ENCODE measurements at regions not wholly inside any gene's neighbourhood (a gene's known extent, or its start where the extent isn't known, plus 50 kb on each side); places are given as distances from the start of the nearest gene placed in this dataset.
"Not testable (repeated sequence)": the region's sequence is repeated elsewhere in the genome, so short reads cannot be mapped to it uniquely, and the experiment has no call there.

- no peak for DNase-seq (ENCODE audit: low read depth)
- H3K4me3 ChIP-seq (ENCODE audit: low read depth, low read length): no peak overlapping the region
- TF ChIP-seq POLR2A (IDR thresholded peaks at IDR 0.05; ENCODE audit: extremely low read depth, insufficient read length) (no peak), MYC (IDR thresholded peaks at IDR 0.05; ENCODE audit: low read depth, low read length) (no peak), MAX (IDR thresholded peaks at IDR 0.05; ENCODE audit: low read depth, low read length) (no peak), CTCF (IDR thresholded peaks at IDR 0.05; ENCODE audit: low read depth, low read length) (no peak)
These were observed 372.1 kb downstream of the ZNF674 start for GRCh38 chrX:46173159-46173558.

- H3K4me3 ChIP-seq (ENCODE audit: low read depth, low read length); DNase-seq (ENCODE audit: low read depth): not testable (repeated sequence)
These were observed 373.8 kb downstream of the ZNF674 start for GRCh38 chrX:46171457-46171856.

- no peak overlapping the region for H3K4me3 ChIP-seq (ENCODE audit: low read depth, low read length)
- no peak for TF ChIP-seq MYC (IDR thresholded peaks at IDR 0.05; ENCODE audit: low read depth, low read length)
- TF ChIP-seq MAX (IDR thresholded peaks at IDR 0.05; ENCODE audit: low read depth, low read length): no peak
- no peak for TF ChIP-seq POLR2A (IDR thresholded peaks at IDR 0.05; ENCODE audit: extremely low read depth, insufficient read length)
- no peak for TF ChIP-seq CTCF (IDR thresholded peaks at IDR 0.05; ENCODE audit: low read depth, low read length)
- no peak for DNase-seq (ENCODE audit: low read depth)
These were observed 375.4 kb downstream of the ZNF674 start for GRCh38 chrX:46169808-46170207.

GRCh38 chrX:46168254-46168653, 377.0 kb downstream of the ZNF674 start:
- TF ChIP-seq POLR2A (IDR thresholded peaks at IDR 0.05; ENCODE audit: extremely low read depth, insufficient read length): no peak
- no peak overlapping the region for H3K4me3 ChIP-seq (ENCODE audit: low read depth, low read length)
- no peak for DNase-seq (ENCODE audit: low read depth)

GRCh38 chrX:46165866-46166265, 379.4 kb downstream of the ZNF674 start:
- TF ChIP-seq MAX (IDR thresholded peaks at IDR 0.05; ENCODE audit: low read depth, low read length): no peak
- no peak for TF ChIP-seq CTCF (IDR thresholded peaks at IDR 0.05; ENCODE audit: low read depth, low read length)
- no peak for TF ChIP-seq MYC (IDR thresholded peaks at IDR 0.05; ENCODE audit: low read depth, low read length)
- TF ChIP-seq POLR2A (IDR thresholded peaks at IDR 0.05; ENCODE audit: extremely low read depth, insufficient read length): no peak
- no peak overlapping the region for H3K4me3 ChIP-seq (ENCODE audit: low read depth, low read length)
- DNase-seq (ENCODE audit: low read depth): no peak

GRCh38 chrX:46165411-46165810, 379.8 kb downstream of the ZNF674 start:
- no peak for DNase-seq (ENCODE audit: low read depth)
- TF ChIP-seq MYC (IDR thresholded peaks at IDR 0.05; ENCODE audit: low read depth, low read length): no peak
- no peak for TF ChIP-seq CTCF (IDR thresholded peaks at IDR 0.05; ENCODE audit: low read depth, low read length)
- no peak for TF ChIP-seq MAX (IDR thresholded peaks at IDR 0.05; ENCODE audit: low read depth, low read length)
- TF ChIP-seq POLR2A (IDR thresholded peaks at IDR 0.05; ENCODE audit: extremely low read depth, insufficient read length): no peak
- H3K4me3 ChIP-seq (ENCODE audit: low read depth, low read length): no peak overlapping the region

GRCh38 chrX:46152756-46153155, 392.5 kb downstream of the ZNF674 start:
- TF ChIP-seq MYC (IDR thresholded peaks at IDR 0.05; ENCODE audit: low read depth, low read length): no peak
- no peak for TF ChIP-seq CTCF (IDR thresholded peaks at IDR 0.05; ENCODE audit: low read depth, low read length)
- TF ChIP-seq MAX (IDR thresholded peaks at IDR 0.05; ENCODE audit: low read depth, low read length): no peak
- no peak for TF ChIP-seq POLR2A (IDR thresholded peaks at IDR 0.05; ENCODE audit: extremely low read depth, insufficient read length)
- DNase-seq (ENCODE audit: low read depth): no peak

GRCh38 chrX:46151332-46151731, 393.9 kb downstream of the ZNF674 start:
- DNase-seq (ENCODE audit: low read depth); H3K4me3 ChIP-seq (ENCODE audit: low read depth, low read length): not testable (repeated sequence)

More at GRCh38 chrX:46152756-46153155, 392.5 kb downstream of the ZNF674 start:
- no peak overlapping the region for H3K4me3 ChIP-seq (ENCODE audit: low read depth, low read length)

All from NB4 (cell line).